OCI-LY7 (cell line): ENCODE measurements at regions not wholly inside any gene's neighbourhood (a gene's known extent, or its start where the extent isn't known, plus 50 kb on each side); places are given as distances from the start of the nearest gene placed in this dataset.

Source experiments
- BruUV-seq: library from RNA; stranded (reverse); fragments of 400-500 nt; replicated peaks from 2 replicates; lab custom pipeline; 2021; lab: Mats Ljungman, UMichigan
- CTCF ChIA-PET: fragments of 300-600 bp; sonication (Branson Sonifier 250); formaldehyde crosslinking; loops from one replicate; lab custom pipeline; 2022; ENCODE audit warnings: antibody characterized with exemption; ENCODE audit not compliant: unreplicated experiment; lab: Charles Lee
- POLR2A ChIA-PET: fragments of 300-600 bp; sonication (Branson Sonifier 250); formaldehyde crosslinking; loops from one replicate; lab custom pipeline; 2022; ENCODE audit warnings: antibody characterized with exemption; lab: Charles Lee
- DNase-seq: peaks from one replicate; pipeline ENCODE4 v3.0.0-alpha.2; 2015; ENCODE audit warnings: low spot score
- H2AFZ ChIP-seq: fragments of 200-600 bp; sonication (generic), shearing (Covaris generic); 2 replicates; pipeline ENCODE4 v1.6.1; 2014; ENCODE audit warnings: mild to moderate bottlenecking, antibody characterized with exemption, low read length, moderate library complexity
- H3K27ac ChIP-seq: fragments of 200-600 bp; sonication (generic); 2 replicates; pipeline ENCODE4 v1.5.1; 2014; ENCODE audit warnings: mixed run types, low read depth, mild to moderate bottlenecking, moderate library complexity, low read length, inconsistent platforms; ENCODE audit not compliant: poor library complexity, severe bottlenecking
- H3K36me3 ChIP-seq: fragments of 200-600 bp; sonication (generic); 2 replicates; pipeline ENCODE4 v1.6.1; 2014; ENCODE audit warnings: mild to moderate bottlenecking, antibody characterized with exemption, low read length, moderate library complexity, mixed read lengths; ENCODE audit not compliant: insufficient read depth
- H3K4me1 ChIP-seq: fragments of 200-600 bp; sonication (generic); 2 replicates; pipeline ENCODE4 v1.5.1; 2014; ENCODE audit warnings: mild to moderate bottlenecking, low read length; ENCODE audit not compliant: insufficient read depth, poor library complexity, severe bottlenecking
- H3K4me2 ChIP-seq: fragments of 200-600 bp; sonication (generic); 2 replicates; pipeline ENCODE4 v1.6.1; 2014; ENCODE audit warnings: mild to moderate bottlenecking, low read length
- H3K4me3 ChIP-seq: fragments of 200-600 bp; sonication (generic); 2 replicates; pipeline ENCODE4 v1.5.1; 2014; ENCODE audit warnings: mild to moderate bottlenecking, low read depth, low read length; ENCODE audit not compliant: poor library complexity, severe bottlenecking
- H3K79me2 ChIP-seq: fragments of 200-600 bp; sonication (generic); 2 replicates; pipeline ENCODE4 v1.6.1; 2016; ENCODE audit warnings: low read depth, mild to moderate bottlenecking, low read length, moderate library complexity, mixed read lengths; ENCODE audit not compliant: insufficient read depth
- H3K9me2 ChIP-seq: fragments of 200-600 bp; sonication (generic); 2 replicates; pipeline ENCODE4 v1.6.1; 2016; ENCODE audit warnings: mild to moderate bottlenecking, low read length, mixed read lengths; ENCODE audit not compliant: insufficient read depth
- H3K9me3 ChIP-seq: fragments of 200-600 bp; sonication (generic); 2 replicates; pipeline ENCODE4 v1.6.1; 2014; ENCODE audit warnings: mild to moderate bottlenecking, mixed run types, low read length, mixed read lengths
- H4K20me1 ChIP-seq: fragments of 200-600 bp; sonication (generic); 2 replicates; pipeline ENCODE4 v1.6.1; 2014; ENCODE audit warnings: mild to moderate bottlenecking, antibody characterized with exemption, low read length, moderate library complexity, mixed read lengths; ENCODE audit not compliant: insufficient read depth
- CTCF ChIP-seq: fragments of 200-600 bp; sonication (generic); conservative IDR thresholded peaks from 2 replicates; pipeline ENCODE4 v1.5.1; 2014; ENCODE audit warnings: mild to moderate bottlenecking, antibody characterized with exemption, low read length, moderate library complexity, mixed read lengths
- EZH2phosphoT487 ChIP-seq: fragments of 200-600 bp; sonication (generic); IDR thresholded peaks from 2 replicates; pipeline ENCODE4 v1.6.1; 2018; ENCODE audit warnings: low read depth, borderline replicate concordance, mild to moderate bottlenecking, mixed run types, antibody characterized with exemption, low read length, moderate library complexity, mixed read lengths
- intact Hi-C: fragments of 100-400 bp; cut with micrococcal nuclease; formaldehyde crosslinking; loops from one replicate; pipeline ENCODE4 v1.10.0; 2022; ENCODE audit not compliant: unreplicated experiment

- BruUV-seq: no TSS peak
- no peak overlapping the region for H2AFZ ChIP-seq
- no peaks in the 10 kb centered on the region for H3K9me3 ChIP-seq
- no peaks in the 10 kb centered on the region for H3K4me1 ChIP-seq
- H3K9me2 ChIP-seq: no peaks in the 10 kb centered on the region; the same call in 1 of the 2 replicates
- no peak for TF ChIP-seq CTCF
- TF ChIP-seq EZH2phosphoT487: no peak
- H3K4me2 ChIP-seq: no peak overlapping the region
- no peak overlapping the region for H3K4me3 ChIP-seq
- no peaks in the 10 kb centered on the region for H3K36me3 ChIP-seq
- H4K20me1 ChIP-seq: no peaks in the 10 kb centered on the region
- POLR2A ChIA-PET: no interaction called here
- H3K79me2 ChIP-seq: no peaks in the 10 kb centered on the region
- intact Hi-C loops: no loop called here
- H3K27ac ChIP-seq: no peak overlapping the region
- no peak for DNase-seq
- CTCF ChIA-PET: interaction anchor here (0.9 kb wide), 1 partner anchor 11 kb away, joined by 3 read pairs; no protein-coding TSS in a partner anchor
Observed at GRCh38 chr7:12469568-12469967, 65.9 kb upstream of the VWDE start.

- ChIA-PET POLR2A (interaction anchor here (0.6 kb wide), 1 partner anchor 13 kb away, joined by 3 read pairs; no protein-coding TSS in a partner anchor), CTCF (no interaction called here)
- Histone ChIP-seq H3K4me1 (no peaks in the 10 kb centered on the region), H3K4me3 (no peak overlapping the region), H3K4me2 (no peak overlapping the region), H4K20me1 (no peaks in the 10 kb centered on the region), H3K36me3 (no peaks in the 10 kb centered on the region), H3K9me3 (no peaks in the 10 kb centered on the region), H3K79me2 (no peaks in the 10 kb centered on the region), H3K9me2 (no peaks in the 10 kb centered on the region; the same call in 1 of the 2 replicates), H3K27ac (no peak overlapping the region), H2AFZ (no peak overlapping the region)
- no peak for DNase-seq
- no TSS peak for BruUV-seq
- intact Hi-C loops: no loop called here
- no peak for TF ChIP-seq CTCF
- no peak for TF ChIP-seq EZH2phosphoT487
Observed at GRCh38 chr7:12470930-12471329, 67.3 kb upstream of the VWDE start.

GRCh38 chr7:12474035-12474434 lies 70.4 kb upstream of the VWDE start:
- H3K9me3 ChIP-seq: no peaks in the 10 kb centered on the region
- no peak overlapping the region for H3K4me2 ChIP-seq
- no peaks in the 10 kb centered on the region for H3K79me2 ChIP-seq
- intact Hi-C loops: no loop called here
- H3K4me3 ChIP-seq: no peak overlapping the region
- H3K4me1 ChIP-seq: no peaks in the 10 kb centered on the region
- H3K9me2 ChIP-seq: no peaks in the 10 kb centered on the region
- POLR2A ChIA-PET: interaction anchor here (0.6 to 2.0 kb wide), 4 partner anchors 9 to 334 kb away, joined by 3 to 6 read pairs (median 5); no protein-coding TSS in a partner anchor
- no peak overlapping the region for H2AFZ ChIP-seq
- no TSS peak for BruUV-seq
- H3K27ac ChIP-seq: no peak overlapping the region
- DNase-seq: no peak
- CTCF ChIA-PET: no interaction called here
- TF ChIP-seq CTCF (no peak), EZH2phosphoT487 (no peak)
- no peaks in the 10 kb centered on the region for H4K20me1 ChIP-seq
- no peaks in the 10 kb centered on the region for H3K36me3 ChIP-seq
